Motor neuron (in vitro differentiated cells): ENCODE measurements at regions not wholly inside any gene's neighbourhood (a gene's known extent, or its start where the extent isn't known, plus 50 kb on each side); places are given as distances from the start of the nearest gene placed in this dataset.

ENCODE experiments used
- ATAC-seq, 8 experiments: fragments of 200-7000 bp; cut with Tn5 transposase; replicated peaks in 6 of 8; 2 replicates each; pipeline ENCODE4 v1.8.0; 2021; ENCODE audit warnings: mild to moderate bottlenecking in 8 of 8, moderate library complexity in 8 of 8
- H3K27ac ChIP-seq, 2 donors: fragments of 250-450 bp; sonication (Bioruptor Pico); 2 replicates each; pipeline ENCODE4 v1.9.0; 2021; ENCODE audit warnings: antibody characterized with exemption in 2 of 2, mild to moderate bottlenecking in 2 of 2, moderate library complexity in 1 of 2
- H3K4me1 ChIP-seq, 2 donors: fragments of 250-450 bp; sonication (Bioruptor Pico); replicated peaks in 1 of 2; 2 replicates each; pipeline ENCODE4 v1.6.1; 2021; ENCODE audit warnings: antibody characterized with exemption in 2 of 2, mild to moderate bottlenecking in 2 of 2, moderate library complexity in 1 of 2
- H3K4me3 ChIP-seq, 5 donors: fragments of 250-450 bp; sonication (Bioruptor Pico); 2 replicates each; pipeline ENCODE4 v1.9.0; 2021; ENCODE audit warnings: antibody characterized with exemption in 5 of 5, mild to moderate bottlenecking in 5 of 5, moderate library complexity in 4 of 5
- WGBS, 10 experiments: fragments of 450-650 bp; shearing (Covaris generic); methylation state at CpG; one replicate each; pipeline ENCODE4 v1.0.0; 2022; 5-methylcytosine and 5-hydroxymethylcytosine counted together
- in situ Hi-C, 9 experiments: fragments of 400-800 bp; cut with MboI; loops; one replicate each; pipeline ENCODE4 v1.15.0; 2021; ENCODE audit warnings: low sequenced_read_pairs in 9 of 9, low pct_unique_long_range_greater_than_20kb in 2 of 9; ENCODE audit not compliant: unreplicated experiment in 9 of 9

DNA sequence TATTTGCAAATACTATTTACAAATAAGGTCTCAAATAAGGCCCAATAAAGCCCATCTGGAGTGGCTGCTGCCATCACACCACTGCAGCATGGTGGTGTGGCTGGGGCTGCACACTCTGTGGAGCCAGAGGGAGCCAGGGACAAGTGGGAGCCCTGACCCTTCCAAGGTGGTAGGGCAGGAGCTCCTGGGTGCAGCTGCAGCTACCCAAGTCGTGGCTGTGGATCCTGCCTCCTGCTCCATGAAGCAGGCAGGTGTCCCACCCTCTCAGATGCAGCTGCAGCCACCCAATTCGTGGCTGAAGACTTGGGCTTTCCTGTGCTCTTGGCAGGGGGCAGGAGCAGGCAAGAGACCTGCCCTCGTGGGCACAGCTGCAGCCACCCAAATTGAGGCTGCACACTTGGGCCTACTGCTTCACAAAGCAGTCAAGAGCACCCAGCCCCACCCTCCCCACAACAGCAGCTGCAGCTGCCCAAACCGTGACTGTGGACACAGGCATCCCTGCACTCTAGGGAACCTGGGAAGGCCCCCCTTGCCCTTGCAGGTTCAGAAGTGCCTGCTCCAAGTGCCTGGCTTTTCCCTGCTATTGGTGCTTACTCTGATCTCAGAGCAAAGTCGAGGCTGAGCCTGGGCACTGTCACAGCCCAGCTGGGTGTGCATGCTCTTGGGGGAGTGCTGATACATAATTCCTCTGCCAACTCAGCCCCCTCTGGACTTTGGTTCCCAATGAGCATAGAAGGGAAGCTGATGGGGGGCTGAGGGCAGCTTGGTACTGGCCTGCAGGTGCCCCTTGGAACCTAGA lies 614.8 kb downstream of the PCDH18 start:
- Histone ChIP-seq H3K27ac (no peak overlapping the region), H3K4me1 (no peaks in the 10 kb centered on the region), H3K4me3 (no peak overlapping the region)
- in situ Hi-C loops = no loop called here
- no peak for ATAC-seq
- WGBS, 10 experiments = 0 to 80% (median 52%) methylated on average over 1 to 2 of the region's 5 CpGs; no CpG with 5 or more reads in 7 of the 10 experiments

DNA sequence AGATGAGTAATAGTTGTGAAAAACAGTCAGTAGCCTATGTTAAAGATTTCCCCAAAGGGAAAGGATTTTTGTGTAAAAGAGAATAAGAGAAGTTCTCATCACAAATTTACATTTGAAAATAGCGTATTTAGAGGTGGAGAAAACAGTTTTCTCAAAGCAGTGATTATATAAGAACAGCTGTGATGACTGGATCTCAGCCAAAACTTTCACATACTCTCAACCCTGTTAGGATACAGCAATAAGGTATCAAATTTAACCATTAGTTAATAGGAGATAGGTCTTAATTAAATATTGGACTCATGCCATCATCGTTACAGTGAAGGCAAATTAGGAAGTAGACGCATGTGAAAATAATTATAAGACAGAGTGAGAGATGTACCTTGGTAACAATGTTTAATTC lies 622.7 kb downstream of the PCDH18 start:
- WGBS, 10 experiments = 13 to 88% (median 53%) methylated on average over 1 to 3 of the region's 3 CpGs; no CpG with 5 or more reads in 1 of the 10 experiments
- H3K4me1 ChIP-seq = peaks cover 9 to 11% of the 10 kb centered on the region in 2 donors
- in situ Hi-C loops = no loop called here

DNA sequence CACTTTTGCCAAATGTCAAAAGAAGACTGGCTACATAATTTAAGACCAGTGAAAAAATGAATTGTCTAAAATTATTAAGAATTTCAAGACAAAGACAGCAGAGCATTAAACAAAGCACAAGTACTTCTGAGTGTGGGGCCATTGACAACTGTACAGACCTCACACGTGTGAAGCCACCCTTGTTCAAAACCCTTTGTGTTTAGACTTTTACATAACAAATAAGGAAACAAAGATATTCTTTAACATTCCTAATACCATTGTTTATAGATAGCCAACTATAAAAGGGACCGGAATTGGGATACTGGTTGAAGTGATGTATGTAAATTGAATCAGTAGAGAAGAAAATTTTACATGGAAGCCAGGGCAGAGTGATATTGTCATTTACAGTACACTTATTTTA lies 624.2 kb downstream of the PCDH18 start:
- peak in 3 of 8 experiments; percentile 73 to 77 (median 73) for ATAC-seq
- in situ Hi-C loops = no loop called here
- Histone ChIP-seq H3K4me1 (peaks cover 9 to 11% of the 10 kb centered on the region in 2 donors), H3K27ac (no peak overlapping the region), H3K4me3 (no peak overlapping the region)
- WGBS, 10 experiments = 10 to 57% (median 19%) methylated on average over 1 to 2 of the region's 2 CpGs; no CpG with 5 or more reads in 2 of the 10 experiments

More for the DNA sequence above, 622.7 kb downstream of the PCDH18 start:
- Histone ChIP-seq H3K27ac (no peak overlapping the region), H3K4me3 (no peak overlapping the region)
- ATAC-seq = no peak

DNA sequence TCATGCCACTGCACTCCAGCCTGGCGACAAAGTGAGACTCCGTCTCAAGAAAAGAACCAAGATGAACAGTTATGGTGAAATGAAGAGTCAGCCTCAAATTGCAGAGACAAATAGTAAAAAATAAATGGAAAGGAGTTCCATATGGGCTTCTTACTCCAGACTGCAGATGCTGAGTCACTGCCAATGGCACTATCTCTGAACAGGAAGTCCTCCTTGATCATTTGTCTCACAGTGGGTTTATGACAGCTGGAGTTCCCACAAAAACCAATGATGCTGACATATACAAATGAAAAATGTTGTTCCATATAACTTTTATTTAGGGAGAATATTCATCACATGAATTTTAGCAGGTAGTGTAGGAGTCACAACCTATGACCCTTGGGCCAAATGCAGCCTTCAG lies 631.6 kb downstream of the PCDH18 start:
- 100% methylated on average over 1 to 2 of the region's 2 CpGs; no CpG with 5 or more reads in 8 of the 10 experiments for whole genome bisulfite sequencing, 10 experiments

DNA sequence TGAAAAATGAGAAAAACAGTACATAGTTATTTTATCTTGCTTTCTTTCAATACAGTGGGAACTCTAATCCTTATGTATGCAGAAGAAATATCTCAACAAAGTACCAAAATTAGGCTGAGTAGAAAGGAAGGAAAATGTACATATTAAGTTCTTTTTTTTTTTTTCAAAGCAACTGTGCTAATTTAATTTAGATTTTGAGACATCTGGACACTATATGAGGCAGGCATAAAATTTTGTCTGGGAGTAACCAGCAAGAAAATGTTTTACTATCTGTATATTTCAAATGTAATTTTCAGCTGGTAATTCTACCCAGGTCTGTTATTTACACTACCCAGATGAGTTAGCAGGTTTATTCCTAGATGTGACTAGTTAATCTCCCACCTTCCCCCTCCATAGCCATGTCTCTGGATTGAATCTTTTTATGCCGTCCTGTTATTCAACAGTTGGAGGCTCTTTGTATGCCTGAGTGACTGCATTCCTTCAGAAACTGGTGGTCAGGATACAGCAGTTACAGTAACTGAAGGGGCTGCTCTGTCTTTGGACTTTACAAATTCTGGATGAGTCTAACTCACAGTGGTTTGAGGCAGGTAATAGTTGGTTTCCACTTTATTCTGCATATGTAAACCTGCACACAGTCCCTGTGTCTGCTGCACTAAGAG lies 633.6 kb downstream of the PCDH18 start:
- peak in 4 of 8 experiments; percentile 52 to 90 (median 70) for ATAC-seq
- in situ Hi-C loops = no loop called here

More for the DNA sequence above, 631.6 kb downstream of the PCDH18 start:
- Histone ChIP-seq H3K4me3 (no peak overlapping the region), H3K4me1 (no peaks in the 10 kb centered on the region), H3K27ac (no peak overlapping the region)
- no peak for ATAC-seq
- in situ Hi-C loops = no loop called here

DNA sequence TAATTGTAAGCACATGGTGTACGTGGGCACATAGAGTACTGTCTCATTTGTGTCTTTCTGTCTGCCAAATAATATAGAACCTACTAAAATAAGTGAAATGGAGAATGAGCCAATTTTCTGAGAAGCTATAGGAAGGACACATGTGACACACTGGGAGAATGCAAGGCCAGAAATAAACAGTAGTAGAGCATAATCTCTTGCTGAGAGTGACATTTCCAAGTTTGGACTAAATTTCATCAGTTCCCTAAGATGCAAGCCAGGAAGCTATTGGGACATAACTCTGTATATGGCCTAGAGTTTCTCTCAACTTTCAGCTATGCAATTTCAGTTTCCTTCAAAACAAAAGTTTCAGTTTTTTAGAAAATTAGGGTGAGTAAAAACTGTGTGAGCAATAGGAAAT lies 638.7 kb downstream of the PCDH18 start:
- in situ Hi-C loops = no loop called here
- Histone ChIP-seq H3K27ac (no peak overlapping the region), H3K4me1 (no peaks in the 10 kb centered on the region), H3K4me3 (no peak overlapping the region)
- 0 to 100% (median 45%) methylated on average over 1 of the region's 1 CpG for WGBS, 10 experiments
- ATAC-seq = no peak

More for the DNA sequence above, 633.6 kb downstream of the PCDH18 start:
- Histone ChIP-seq H3K4me1 (no peaks in the 10 kb centered on the region), H3K27ac (no peak overlapping the region), H3K4me3 (no peak overlapping the region)
- 0 to 63% (median 17%) methylated on average over 1 of the region's 1 CpG; no CpG with 5 or more reads in 5 of the 10 experiments for WGBS, 10 experiments

DNA sequence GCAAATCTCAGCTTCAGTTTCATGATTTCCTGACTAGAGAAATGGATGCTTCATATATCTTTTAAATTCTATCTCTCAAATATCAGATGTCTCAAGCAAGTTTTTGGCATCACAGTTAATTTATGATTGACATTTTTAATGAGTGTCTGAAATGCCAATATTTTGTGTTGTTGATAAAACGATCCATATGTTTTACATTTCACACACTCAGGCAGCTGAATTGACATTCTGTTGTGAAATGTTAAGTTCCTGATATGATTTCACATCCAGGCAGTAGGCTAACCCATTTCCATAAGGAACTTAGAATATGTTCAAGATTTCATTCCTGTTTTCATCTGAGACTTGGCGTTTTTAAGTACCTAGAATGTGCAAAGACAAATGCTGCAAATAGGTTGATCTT lies 650.6 kb downstream of the PCDH18 start:
- no peak overlapping the region for H3K27ac ChIP-seq
- WGBS, 10 experiments = 0 to 100% (median 83%) methylated on average over 1 to 2 of the region's 2 CpGs; no CpG with 5 or more reads in 1 of the 10 experiments
- in situ Hi-C loops = no loop called here
- no peak overlapping the region for H3K4me3 ChIP-seq
- peak in 2 of 8 experiments; percentile 32 to 33 for ATAC-seq
- no peaks in the 10 kb centered on the region for H3K4me1 ChIP-seq

DNA sequence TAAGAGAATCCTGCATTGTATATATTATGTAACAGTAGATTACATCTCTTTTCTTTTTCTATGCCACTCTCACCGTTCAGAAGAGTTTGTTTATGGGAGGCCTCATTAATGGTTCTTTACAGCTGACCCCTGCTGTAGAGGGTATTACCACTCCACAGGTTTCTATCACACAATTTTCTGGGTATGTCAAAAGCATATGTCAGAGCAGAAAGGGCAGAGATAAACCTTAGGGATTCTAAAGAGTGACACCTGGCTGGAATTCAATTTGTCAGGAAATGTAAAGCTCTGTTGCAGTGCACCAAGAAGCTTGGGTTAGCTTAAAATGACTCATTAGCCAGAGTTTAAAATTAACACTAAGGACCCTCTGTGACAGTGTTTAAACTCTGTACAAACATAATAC lies 658.7 kb downstream of the PCDH18 start:
- in situ Hi-C loops = no loop called here
- 0 to 50% (median 35%) methylated on average over 1 of the region's 1 CpG; no CpG with 5 or more reads in 4 of the 10 experiments for WGBS, 10 experiments
- Histone ChIP-seq H3K27ac (no peak overlapping the region), H3K4me3 (no peak overlapping the region), H3K4me1 (no peaks in the 10 kb centered on the region)
- peak in 1 of 8 experiments; percentile 60 for ATAC-seq

DNA sequence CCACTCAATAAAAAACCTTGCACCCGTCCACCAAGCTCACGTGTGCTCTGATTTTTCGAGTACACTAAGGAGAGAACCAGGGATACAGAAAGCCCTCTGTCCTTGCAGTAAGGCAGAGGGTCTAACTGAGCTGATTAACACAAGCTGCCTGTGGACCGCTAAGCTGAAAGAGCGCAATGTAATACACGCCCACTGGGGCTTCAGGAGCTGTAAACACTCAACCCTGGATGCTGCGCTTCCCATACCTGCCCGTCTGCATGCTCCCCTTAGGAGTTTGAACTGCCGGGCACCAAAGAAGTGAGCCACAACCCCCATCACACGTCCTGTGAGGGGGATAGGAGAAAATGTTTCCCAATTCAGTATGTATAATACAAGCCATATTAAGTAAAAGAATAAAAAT lies 664.8 kb downstream of the PCDH18 start:
- Histone ChIP-seq H3K4me1 (no peaks in the 10 kb centered on the region), H3K27ac (no peak overlapping the region), H3K4me3 (no peak overlapping the region)
- ATAC-seq = no peak
- in situ Hi-C loops = no loop called here
- WGBS, 10 experiments = 40 to 100% (median 90%) methylated on average over 1 to 4 of the region's 10 CpGs; no CpG with 5 or more reads in 3 of the 10 experiments

DNA sequence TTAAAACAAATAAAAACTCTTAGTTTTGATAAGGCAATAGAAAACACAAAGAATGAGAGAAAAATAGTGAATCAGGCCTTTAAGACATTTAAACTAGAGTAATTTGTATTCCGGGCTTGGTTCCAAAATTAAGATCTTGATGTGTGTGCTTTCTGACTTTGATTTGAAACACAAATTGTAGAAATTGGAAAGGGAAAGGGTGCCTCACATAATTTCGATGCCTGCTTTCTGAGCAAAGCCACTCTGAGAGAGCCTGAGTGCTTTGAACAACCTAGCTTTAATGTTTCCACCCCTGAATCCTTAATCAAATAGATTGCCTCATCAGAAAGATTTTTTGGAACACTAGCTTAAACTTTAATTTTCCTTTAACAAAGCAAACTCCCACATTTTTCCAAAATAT lies 666.8 kb downstream of the PCDH18 start:
- in situ Hi-C loops = no loop called here
- Histone ChIP-seq H3K4me3 (no peak overlapping the region), H3K4me1 (no peaks in the 10 kb centered on the region), H3K27ac (no peak overlapping the region)
- WGBS, 10 experiments = 0 to 86% (median 78%) methylated on average over 1 to 2 of the region's 2 CpGs; no CpG with 5 or more reads in 1 of the 10 experiments
- no peak for ATAC-seq

DNA sequence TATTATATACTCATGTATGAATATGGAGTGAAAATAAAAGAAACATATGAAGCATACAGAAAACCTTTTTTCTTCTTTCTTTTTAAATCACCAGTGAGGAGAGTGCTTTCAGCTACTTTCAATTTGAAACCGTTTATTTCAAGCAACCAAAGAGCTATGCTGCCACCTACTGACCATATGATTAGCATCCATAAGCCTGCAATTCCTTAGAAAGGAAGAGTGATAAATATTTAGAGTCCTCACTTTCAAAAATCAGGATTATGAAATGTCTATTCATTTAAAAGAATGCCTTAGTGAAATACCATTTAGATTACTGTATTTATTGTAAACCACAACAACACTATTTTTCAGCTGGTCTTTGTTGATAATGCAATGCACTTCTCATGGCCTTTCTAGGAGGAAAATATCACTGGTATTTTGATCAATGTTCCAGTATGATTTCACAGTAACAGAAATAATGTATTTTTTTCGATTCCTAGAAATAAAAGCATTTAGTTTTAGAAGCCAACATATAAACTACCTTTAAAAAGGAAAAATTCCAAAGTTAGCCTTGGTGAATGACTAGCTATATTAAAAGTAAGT lies 667.6 kb downstream of the PCDH18 start:
- WGBS, 10 experiments = 0 to 4% (median 0%) methylated on average over 1 to 2 of the region's 2 CpGs; no CpG with 5 or more reads in 1 of the 10 experiments
- H3K27ac ChIP-seq = no peak overlapping the region
- peak; percentile 48 to 83 (median 68) for ATAC-seq

DNA sequence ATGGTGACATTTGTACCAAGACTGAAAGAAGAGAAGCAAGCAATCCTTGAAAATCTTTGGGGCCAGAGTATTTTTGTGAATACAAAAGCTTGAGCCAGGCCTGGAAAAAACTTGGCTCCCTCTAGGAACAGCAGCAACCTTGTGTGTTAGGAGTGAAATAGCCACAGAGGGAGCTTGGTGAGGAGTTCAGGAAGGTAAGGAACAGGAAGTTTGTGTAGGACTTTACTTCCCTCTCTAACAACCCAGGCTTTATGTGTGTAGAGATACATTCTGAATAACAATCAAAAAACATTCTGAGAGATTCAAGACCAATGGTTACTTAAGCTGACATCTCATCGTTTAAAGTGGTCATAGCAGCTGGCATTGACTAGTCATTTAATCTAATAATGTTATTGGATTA lies 668.5 kb downstream of the PCDH18 start:
- Histone ChIP-seq H3K4me3 (no peak overlapping the region), H3K4me1 (no peaks in the 10 kb centered on the region), H3K27ac (no peak overlapping the region)
- in situ Hi-C loops = no loop called here
- 0 to 20% (median 0%) methylated on average over 1 of the region's 1 CpG; no CpG with 5 or more reads in 2 of the 10 experiments for WGBS, 10 experiments
- ATAC-seq = no peak

More for the DNA sequence above, 667.6 kb downstream of the PCDH18 start:
- in situ Hi-C loops = no loop called here
- Histone ChIP-seq H3K4me3 (no peak overlapping the region), H3K4me1 (no peaks in the 10 kb centered on the region)

DNA sequence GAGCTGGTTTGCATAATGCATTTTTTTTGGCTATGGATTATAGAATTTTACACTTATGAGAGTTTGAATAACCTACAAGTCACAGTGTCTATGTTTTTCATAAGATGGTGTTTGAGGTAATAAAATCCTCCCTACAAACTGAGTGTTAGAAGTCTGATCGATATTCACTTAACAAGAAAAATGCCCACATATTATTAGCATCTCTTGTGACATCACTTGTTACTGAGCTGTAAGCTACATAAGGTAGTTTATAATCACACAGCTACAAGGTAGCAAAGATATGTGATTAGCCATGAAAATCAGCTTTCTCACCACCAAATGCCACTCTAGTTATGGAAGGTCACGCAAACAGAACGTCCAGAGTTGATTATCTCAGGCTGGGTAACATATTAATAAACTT lies 669.6 kb downstream of the PCDH18 start:
- WGBS, 10 experiments = 43 to 100% (median 80%) methylated on average over 1 to 3 of the region's 3 CpGs; no CpG with 5 or more reads in 1 of the 10 experiments
- Histone ChIP-seq H3K4me1 (no peaks in the 10 kb centered on the region), H3K4me3 (no peak overlapping the region), H3K27ac (no peak overlapping the region)
- in situ Hi-C loops = no loop called here
- no peak for ATAC-seq
